ENCODE measurements at regions not wholly inside any gene's neighbourhood (a gene's known extent, or its start where the extent isn't known, plus 50 kb on each side); places are given as distances from the start of the nearest gene placed in this dataset.

DNA sequence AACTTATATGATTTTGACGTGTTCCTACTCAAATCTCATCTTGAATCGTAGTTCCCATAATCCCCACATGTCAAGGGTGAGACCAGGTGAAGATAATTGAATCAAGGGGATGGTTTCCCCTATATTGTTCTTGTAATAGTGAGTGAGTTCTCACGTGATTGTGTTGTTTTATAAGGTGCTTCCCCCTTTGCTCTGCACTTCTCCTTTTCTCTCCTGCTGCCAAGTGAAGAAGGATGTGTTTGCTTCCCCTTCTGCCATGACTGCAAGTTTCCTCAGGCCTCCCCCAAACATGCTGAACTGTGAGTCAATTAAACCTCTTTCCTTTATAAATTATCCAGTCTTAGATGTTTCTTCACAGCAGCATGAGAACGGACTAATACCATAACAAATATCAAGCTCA is 83.2 kb downstream of the MANEA start:
- TF ChIP-seq TAF1 (IDR thresholded peaks at IDR 0.05; ENCODE audit: low read depth, low read length): no peak
- peak; percentile 60 for TF ChIP-seq SPI1 (IDR thresholded peaks at IDR 0.05; ENCODE audit: low read depth, low read length)
- FAIRE-seq: no peak
- DNase-seq (ENCODE audit: insufficient read length, low spot score): no peak

DNA sequence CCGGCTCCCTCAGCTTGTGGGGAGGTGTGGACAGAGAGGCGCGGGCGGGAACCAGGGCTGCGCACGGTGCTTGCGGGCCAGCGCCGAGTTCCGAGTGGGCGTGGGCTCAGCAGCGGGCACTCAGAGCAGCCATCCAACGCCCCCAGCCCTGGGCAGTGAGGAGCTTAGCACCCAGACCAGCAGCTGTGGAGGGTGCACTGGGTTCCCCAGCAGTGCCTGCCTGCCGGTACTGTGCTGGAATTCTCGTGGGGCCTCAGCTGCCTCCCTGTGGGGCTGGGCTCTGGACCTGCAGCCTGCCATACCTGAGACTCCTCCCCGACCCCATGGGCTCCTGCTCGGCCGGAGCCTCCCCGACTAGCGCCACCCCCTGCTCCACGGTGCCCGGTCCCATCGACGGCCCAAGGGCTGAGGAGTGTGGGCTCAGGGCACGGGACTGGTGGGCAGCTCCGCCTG is 92.7 kb downstream of the MANEA start:
- TF ChIP-seq POLR2A (IDR thresholded peaks at IDR 0.05; ENCODE audit: low read depth, low read length): no peak
- TF ChIP-seq PAX5 (IDR thresholded peaks at IDR 0.05; ENCODE audit: insufficient read depth, low read length, severe bottlenecking): no peak
- no peak for TF ChIP-seq SPI1 (IDR thresholded peaks at IDR 0.05; ENCODE audit: low read depth, low read length)
- no peak for TF ChIP-seq POLR2AphosphoS5 (IDR thresholded peaks at IDR 0.05; ENCODE audit: low read depth, low read length)
- TF ChIP-seq POU2F2 (IDR thresholded peaks at IDR 0.05; ENCODE audit: low read depth, low read length): no peak
- DNase-seq (ENCODE audit: insufficient read length, low spot score) (no peak), FAIRE-seq (no peak)

DNA sequence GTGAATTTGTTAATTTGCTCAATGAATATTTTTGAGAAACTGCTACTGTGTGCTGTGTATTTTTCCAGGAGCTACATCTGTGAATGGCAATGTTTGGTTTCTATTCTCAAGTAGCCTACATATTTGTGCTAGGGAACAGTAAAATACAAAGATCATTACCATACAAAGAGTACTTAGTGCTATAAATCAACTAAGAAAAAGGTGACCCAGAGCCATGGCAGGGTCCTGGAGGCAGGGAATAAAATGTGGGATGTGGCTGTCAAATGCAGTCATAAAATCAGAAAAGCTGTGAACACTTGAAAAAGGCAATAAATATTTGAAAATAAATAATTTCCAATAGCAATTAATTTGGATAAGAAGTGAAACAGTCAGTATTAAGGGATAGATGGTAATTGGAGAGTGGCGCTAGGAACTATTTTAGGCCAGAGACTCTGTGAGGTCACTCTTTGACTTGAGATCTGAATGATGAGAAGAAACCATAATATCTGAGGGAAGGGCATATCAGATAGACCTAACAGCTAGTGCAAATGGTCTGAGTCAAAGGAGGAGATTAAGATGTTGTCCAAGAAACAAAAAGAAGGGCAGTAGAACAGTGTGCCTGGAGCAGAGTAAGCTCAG is 98.8 kb downstream of the MANEA start:
- no peak for TF ChIP-seq PAX5 (IDR thresholded peaks at IDR 0.05; ENCODE audit: insufficient read depth, low read length, severe bottlenecking)
- TF ChIP-seq POU2F2 (IDR thresholded peaks at IDR 0.05; ENCODE audit: low read depth, low read length): no peak
- TF ChIP-seq TAF1 (IDR thresholded peaks at IDR 0.05; ENCODE audit: low read depth, low read length): no peak
- TF ChIP-seq POLR2A (IDR thresholded peaks at IDR 0.05; ENCODE audit: low read depth, low read length): no peak
- no peak for TF ChIP-seq POLR2AphosphoS5 (IDR thresholded peaks at IDR 0.05; ENCODE audit: low read depth, low read length)
- no peak for TF ChIP-seq SPI1 (IDR thresholded peaks at IDR 0.05; ENCODE audit: low read depth, low read length)
- FAIRE-seq: no peak

DNA sequence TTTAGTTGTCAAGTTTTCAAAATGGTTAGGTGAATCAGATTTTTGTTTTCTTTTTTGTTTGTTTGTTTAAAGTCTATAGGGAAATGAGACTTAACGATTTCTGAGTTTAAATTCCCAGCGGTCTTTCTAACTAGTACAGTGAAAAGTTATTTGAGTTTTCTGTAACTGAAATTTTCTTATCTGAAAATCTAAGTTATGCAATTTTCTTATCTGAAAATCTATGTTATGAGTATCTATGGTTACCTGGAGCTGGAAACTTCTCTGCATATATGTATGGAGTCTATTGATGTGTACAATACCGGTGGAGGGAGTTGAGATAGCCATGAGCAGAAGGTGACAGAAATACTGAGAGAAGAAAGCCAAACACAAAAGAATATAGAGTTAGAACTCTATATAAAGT is 102.6 kb downstream of the MANEA start:
- FAIRE-seq: no peak
- TF ChIP-seq SPI1 (IDR thresholded peaks at IDR 0.05; ENCODE audit: low read depth, low read length): no peak
- no peak for TF ChIP-seq POU2F2 (IDR thresholded peaks at IDR 0.05; ENCODE audit: low read depth, low read length)
- TF ChIP-seq PAX5 (IDR thresholded peaks at IDR 0.05; ENCODE audit: insufficient read depth, low read length, severe bottlenecking): no peak
- no peak for TF ChIP-seq TAF1 (IDR thresholded peaks at IDR 0.05; ENCODE audit: low read depth, low read length)
- no peak for TF ChIP-seq POLR2A (IDR thresholded peaks at IDR 0.05; ENCODE audit: low read depth, low read length)
- TF ChIP-seq POLR2AphosphoS5 (IDR thresholded peaks at IDR 0.05; ENCODE audit: low read depth, low read length): no peak
- DNase-seq (ENCODE audit: insufficient read length, low spot score): no peak

More for the DNA sequence above, 98.8 kb downstream of the MANEA start:
- DNase-seq (ENCODE audit: insufficient read length, low spot score): no peak

DNA sequence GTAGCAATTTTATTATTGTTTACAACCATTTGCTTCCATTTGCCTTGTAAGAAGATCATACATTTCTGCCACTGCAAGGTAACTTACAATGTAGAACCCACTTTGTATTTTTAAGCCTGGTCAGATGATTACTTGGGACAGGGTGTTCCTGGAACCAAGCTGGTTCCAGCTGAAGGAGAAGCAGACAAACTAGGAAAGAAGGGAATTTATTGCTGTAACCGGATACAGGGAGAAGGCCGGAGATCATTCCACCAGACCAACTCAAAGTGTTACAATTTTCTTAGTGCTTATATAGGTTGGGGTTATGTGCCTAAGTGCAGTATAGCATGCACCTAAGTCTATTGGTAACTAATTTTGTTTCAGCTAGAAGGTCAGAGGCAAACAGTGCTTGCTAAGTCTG is 104.4 kb downstream of the MANEA start:
- no peak for DNase-seq (ENCODE audit: insufficient read length, low spot score)
- TF ChIP-seq TAF1 (IDR thresholded peaks at IDR 0.05; ENCODE audit: low read depth, low read length) (no peak), POLR2AphosphoS5 (IDR thresholded peaks at IDR 0.05; ENCODE audit: low read depth, low read length) (no peak), SPI1 (IDR thresholded peaks at IDR 0.05; ENCODE audit: low read depth, low read length) (no peak), POLR2A (IDR thresholded peaks at IDR 0.05; ENCODE audit: low read depth, low read length) (no peak), PAX5 (IDR thresholded peaks at IDR 0.05; ENCODE audit: insufficient read depth, low read length, severe bottlenecking) (no peak), POU2F2 (IDR thresholded peaks at IDR 0.05; ENCODE audit: low read depth, low read length) (no peak)
- no peak for FAIRE-seq

DNA sequence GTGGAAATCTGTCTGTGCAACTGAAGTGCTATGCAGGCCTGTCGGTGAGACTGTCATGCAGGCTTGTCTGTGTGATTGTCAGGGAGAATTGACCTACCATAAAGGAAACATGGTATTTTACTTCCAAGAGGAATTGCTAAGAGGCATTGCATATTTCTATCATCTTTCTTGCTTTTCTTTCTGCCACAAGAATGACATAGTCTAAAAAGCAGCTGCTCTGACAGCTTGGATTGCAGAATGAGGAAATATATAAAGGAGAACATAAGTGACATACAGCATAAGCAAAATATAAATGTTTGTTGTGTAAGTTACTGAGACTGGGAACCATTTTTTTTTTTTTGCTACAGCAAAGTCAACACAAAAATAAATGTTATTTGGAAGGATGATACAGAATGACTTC is 105.1 kb downstream of the MANEA start:
- no peak for FAIRE-seq
- no peak for TF ChIP-seq POLR2AphosphoS5 (IDR thresholded peaks at IDR 0.05; ENCODE audit: low read depth, low read length)
- no peak for TF ChIP-seq SPI1 (IDR thresholded peaks at IDR 0.05; ENCODE audit: low read depth, low read length)
- TF ChIP-seq POU2F2 (IDR thresholded peaks at IDR 0.05; ENCODE audit: low read depth, low read length): no peak
- TF ChIP-seq TAF1 (IDR thresholded peaks at IDR 0.05; ENCODE audit: low read depth, low read length): no peak
- TF ChIP-seq POLR2A (IDR thresholded peaks at IDR 0.05; ENCODE audit: low read depth, low read length): no peak
- TF ChIP-seq PAX5 (IDR thresholded peaks at IDR 0.05; ENCODE audit: insufficient read depth, low read length, severe bottlenecking): no peak
- DNase-seq (ENCODE audit: insufficient read length, low spot score): no peak

DNA sequence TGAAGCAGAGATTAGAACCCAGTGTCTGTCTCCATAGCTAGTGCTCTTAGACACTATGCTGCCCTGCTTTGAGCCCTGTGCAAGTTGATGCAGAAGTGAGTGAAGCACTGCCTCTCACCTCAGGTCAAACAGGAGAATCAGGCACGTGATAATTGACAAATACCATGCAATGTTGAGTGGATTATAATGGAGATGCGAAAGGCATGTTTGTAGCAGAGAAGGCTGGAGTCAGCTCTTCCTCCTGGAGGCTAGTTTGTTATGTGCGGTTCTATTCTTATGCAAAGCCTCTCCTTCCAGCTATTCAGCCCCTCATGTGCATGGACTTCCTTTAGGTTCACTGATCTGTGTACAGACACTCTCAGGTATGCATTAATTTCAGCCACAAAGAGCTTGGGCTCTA is 108.5 kb downstream of the MANEA start:
- TF ChIP-seq POLR2AphosphoS5 (IDR thresholded peaks at IDR 0.05; ENCODE audit: low read depth, low read length) (no peak), TAF1 (IDR thresholded peaks at IDR 0.05; ENCODE audit: low read depth, low read length) (no peak), POLR2A (IDR thresholded peaks at IDR 0.05; ENCODE audit: low read depth, low read length) (no peak), PAX5 (IDR thresholded peaks at IDR 0.05; ENCODE audit: insufficient read depth, low read length, severe bottlenecking) (no peak), SPI1 (IDR thresholded peaks at IDR 0.05; ENCODE audit: low read depth, low read length) (no peak), POU2F2 (IDR thresholded peaks at IDR 0.05; ENCODE audit: low read depth, low read length) (no peak)
- DNase-seq (ENCODE audit: insufficient read length, low spot score) (no peak), FAIRE-seq (peak; percentile 61)

DNA sequence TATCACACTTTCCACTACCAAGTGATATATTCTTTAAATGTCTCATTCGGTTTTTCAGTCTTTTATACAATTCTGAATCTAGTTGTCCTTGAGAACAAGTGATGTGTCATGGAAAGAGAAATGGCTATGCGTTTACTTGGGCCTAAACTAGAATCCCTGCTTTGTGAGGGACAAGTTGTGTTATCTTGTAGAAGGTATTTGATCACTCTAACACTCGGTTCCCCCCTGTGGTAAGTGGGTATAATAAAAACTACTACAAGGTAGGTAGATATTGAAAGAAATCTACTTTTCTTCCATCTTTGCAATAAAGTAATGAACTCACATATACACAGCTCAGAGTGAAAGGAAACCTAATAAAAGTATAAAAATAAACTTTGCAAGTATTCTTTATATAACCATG is 108.9 kb downstream of the MANEA start:
- FAIRE-seq (peak; percentile 16), DNase-seq (ENCODE audit: insufficient read length, low spot score) (no peak)
- TF ChIP-seq POLR2A (IDR thresholded peaks at IDR 0.05; ENCODE audit: low read depth, low read length): no peak
- TF ChIP-seq SPI1 (IDR thresholded peaks at IDR 0.05; ENCODE audit: low read depth, low read length): no peak
- TF ChIP-seq TAF1 (IDR thresholded peaks at IDR 0.05; ENCODE audit: low read depth, low read length): no peak
- TF ChIP-seq POLR2AphosphoS5 (IDR thresholded peaks at IDR 0.05; ENCODE audit: low read depth, low read length): no peak
- no peak for TF ChIP-seq POU2F2 (IDR thresholded peaks at IDR 0.05; ENCODE audit: low read depth, low read length)
- no peak for TF ChIP-seq PAX5 (IDR thresholded peaks at IDR 0.05; ENCODE audit: insufficient read depth, low read length, severe bottlenecking)

DNA sequence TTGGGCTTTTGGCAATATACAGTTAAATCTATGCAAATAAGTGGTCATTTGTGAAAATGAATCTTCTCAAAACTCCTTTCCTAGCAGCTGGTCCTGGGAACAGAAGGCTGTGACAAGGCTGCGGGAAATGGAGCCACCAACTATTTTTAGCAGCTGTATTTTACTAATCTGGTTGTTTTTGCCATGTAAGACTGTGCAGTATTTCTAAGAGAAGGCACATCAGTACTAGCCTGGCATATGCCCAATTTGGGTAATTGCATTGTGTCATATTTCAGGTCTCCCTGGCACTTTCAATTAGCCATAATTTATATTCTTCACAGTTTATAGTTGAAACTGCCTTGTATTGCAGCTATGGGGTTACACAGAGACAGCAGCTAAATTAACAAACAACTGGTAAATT is 109.6 kb downstream of the MANEA start:
- DNase-seq (ENCODE audit: insufficient read length, low spot score): no peak
- TF ChIP-seq POLR2AphosphoS5 (IDR thresholded peaks at IDR 0.05; ENCODE audit: low read depth, low read length) (no peak), PAX5 (IDR thresholded peaks at IDR 0.05; ENCODE audit: insufficient read depth, low read length, severe bottlenecking) (no peak), POLR2A (IDR thresholded peaks at IDR 0.05; ENCODE audit: low read depth, low read length) (no peak)
- FAIRE-seq: no peak

DNA sequence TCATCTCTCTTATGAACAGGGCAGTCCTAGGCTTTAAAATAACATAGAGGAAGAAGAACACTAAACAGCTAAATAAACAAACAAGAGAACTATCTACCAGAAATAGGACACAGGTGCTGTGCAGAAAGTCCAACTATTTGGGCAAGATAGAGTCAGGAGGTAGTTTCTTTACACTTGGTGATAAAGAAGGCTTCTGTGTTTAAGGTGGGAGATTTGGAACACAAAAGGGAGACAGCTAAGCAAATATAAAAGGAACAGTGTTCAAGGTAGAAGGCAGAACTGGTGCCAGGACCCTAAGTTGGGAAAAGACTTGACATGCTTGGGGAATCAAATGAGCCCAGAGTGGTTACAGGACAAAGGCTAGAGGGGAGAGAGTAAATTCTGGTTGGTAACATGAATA is 110.5 kb downstream of the MANEA start:
- FAIRE-seq (no peak), DNase-seq (ENCODE audit: insufficient read length, low spot score) (no peak)
- no peak for TF ChIP-seq PAX5 (IDR thresholded peaks at IDR 0.05; ENCODE audit: insufficient read depth, low read length, severe bottlenecking)
- TF ChIP-seq SPI1 (IDR thresholded peaks at IDR 0.05; ENCODE audit: low read depth, low read length): no peak
- no peak for TF ChIP-seq POLR2AphosphoS5 (IDR thresholded peaks at IDR 0.05; ENCODE audit: low read depth, low read length)
- no peak for TF ChIP-seq TAF1 (IDR thresholded peaks at IDR 0.05; ENCODE audit: low read depth, low read length)
- no peak for TF ChIP-seq POU2F2 (IDR thresholded peaks at IDR 0.05; ENCODE audit: low read depth, low read length)
- no peak for TF ChIP-seq POLR2A (IDR thresholded peaks at IDR 0.05; ENCODE audit: low read depth, low read length)

All from GM12891 (cell line).